ENCODE measurements at regions not wholly inside any gene's neighbourhood (a gene's known extent, or its start where the extent isn't known, plus 50 kb on each side); places are given as distances from the start of the nearest gene placed in this dataset.

DNA sequence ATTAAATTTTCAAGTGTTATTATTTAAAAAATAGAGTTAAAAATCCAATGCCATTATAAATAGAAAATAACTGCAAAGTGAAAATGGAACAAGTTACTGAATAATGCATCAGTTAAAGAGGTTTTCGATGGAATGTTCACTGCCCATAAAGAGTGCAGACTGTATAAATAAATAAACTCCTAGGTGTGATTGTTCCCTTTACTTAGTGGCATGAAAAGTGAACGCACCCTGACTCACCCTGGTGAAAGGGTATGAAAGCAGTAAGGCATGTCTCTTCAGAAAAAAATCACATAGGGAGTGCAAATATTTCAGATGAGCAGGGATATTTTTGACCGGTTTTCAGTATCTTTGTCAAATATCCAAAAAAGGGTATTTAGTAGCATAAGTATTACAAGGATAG lies 387.8 kb downstream of the DCAF12L2 start:
- H3K27ac ChIP-seq = no peak overlapping the region
- no peak for TF ChIP-seq ZFX (IDR thresholded peaks at IDR 0.05)
- TF ChIP-seq, protein P1, sequence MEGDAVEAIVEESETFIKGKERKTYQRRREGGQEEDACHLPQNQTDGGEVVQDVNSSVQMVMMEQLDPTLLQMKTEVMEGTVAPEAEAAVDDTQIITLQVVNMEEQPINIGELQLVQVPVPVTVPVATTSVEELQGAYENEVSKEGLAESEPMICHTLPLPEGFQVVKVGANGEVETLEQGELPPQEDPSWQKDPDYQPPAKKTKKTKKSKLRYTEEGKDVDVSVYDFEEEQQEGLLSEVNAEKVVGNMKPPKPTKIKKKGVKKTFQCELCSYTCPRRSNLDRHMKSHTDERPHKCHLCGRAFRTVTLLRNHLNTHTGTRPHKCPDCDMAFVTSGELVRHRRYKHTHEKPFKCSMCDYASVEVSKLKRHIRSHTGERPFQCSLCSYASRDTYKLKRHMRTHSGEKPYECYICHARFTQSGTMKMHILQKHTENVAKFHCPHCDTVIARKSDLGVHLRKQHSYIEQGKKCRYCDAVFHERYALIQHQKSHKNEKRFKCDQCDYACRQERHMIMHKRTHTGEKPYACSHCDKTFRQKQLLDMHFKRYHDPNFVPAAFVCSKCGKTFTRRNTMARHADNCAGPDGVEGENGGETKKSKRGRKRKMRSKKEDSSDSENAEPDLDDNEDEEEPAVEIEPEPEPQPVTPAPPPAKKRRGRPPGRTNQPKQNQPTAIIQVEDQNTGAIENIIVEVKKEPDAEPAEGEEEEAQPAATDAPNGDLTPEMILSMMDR (conservative IDR thresholded peaks at IDR 0.05) = no peak

DNA sequence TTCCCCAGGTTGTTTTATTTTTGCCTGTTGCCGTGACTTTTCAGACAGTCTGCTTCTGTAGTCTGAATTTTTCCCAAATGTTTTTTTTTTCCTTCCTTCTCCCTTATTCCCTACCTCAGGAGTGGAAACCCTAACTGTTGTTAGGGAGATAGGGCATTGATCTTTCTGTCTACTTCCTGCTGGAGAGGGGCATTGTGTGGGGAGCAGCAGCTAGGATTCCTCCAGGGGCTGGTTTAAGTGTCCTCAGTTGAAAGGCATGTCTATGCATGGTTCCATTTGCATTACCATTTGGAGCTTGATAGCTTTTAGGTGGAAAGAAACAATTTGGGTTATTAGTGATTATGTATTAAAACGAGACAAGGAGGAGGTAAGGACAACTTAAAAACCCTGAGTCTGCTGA lies 383.9 kb downstream of the DCAF12L2 start:
- H3K27ac ChIP-seq = no peak overlapping the region
- TF ChIP-seq, protein P1 (conservative IDR thresholded peaks at IDR 0.05) = no peak

DNA sequence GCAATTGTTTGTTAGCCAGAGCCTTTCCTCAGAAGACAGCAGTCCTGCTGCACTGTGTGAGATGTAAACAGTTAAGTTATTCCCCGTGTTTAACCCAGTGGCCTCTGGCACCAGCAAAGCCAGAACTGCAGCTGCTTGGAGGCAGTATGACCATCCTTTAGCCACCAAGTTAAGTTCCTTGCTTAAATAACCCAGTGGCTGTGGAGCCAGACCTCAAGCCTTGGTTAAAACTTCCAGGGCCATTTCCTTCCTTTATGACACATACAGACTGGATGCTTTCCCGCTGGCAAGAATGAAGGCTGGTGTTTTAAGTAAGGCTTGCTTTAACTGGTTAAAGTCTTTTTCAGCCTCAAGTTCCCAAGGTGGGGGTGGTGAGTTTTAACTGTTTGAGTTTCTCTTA lies 379.8 kb downstream of the DCAF12L2 start:
- TF ChIP-seq ZFX (IDR thresholded peaks at IDR 0.05) = no peak
- TF ChIP-seq, protein P1 (conservative IDR thresholded peaks at IDR 0.05) = no peak
- H3K27ac ChIP-seq = no peak overlapping the region

DNA sequence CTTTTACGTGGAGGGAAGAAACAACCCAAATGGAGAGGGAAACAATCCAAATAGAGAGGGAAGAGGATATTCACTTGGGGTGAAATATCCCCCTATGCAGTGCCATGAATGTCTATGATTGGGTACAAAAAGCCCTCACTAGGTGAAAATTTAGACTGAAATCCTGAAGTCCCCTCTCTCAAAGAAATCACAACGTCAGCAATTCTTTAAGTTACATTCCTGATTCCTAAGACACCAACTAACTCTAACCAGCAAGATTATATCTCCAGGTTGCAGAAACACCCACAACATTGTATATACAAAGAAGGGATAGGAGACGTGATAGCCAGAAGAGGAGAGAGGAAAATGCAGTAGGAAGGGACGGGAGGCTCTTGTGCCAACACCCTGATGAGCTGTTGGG lies 374.3 kb downstream of the DCAF12L2 start:
- TF ChIP-seq, protein P1 (conservative IDR thresholded peaks at IDR 0.05) = no peak
- TF ChIP-seq ZFX (IDR thresholded peaks at IDR 0.05) = no peak

DNA sequence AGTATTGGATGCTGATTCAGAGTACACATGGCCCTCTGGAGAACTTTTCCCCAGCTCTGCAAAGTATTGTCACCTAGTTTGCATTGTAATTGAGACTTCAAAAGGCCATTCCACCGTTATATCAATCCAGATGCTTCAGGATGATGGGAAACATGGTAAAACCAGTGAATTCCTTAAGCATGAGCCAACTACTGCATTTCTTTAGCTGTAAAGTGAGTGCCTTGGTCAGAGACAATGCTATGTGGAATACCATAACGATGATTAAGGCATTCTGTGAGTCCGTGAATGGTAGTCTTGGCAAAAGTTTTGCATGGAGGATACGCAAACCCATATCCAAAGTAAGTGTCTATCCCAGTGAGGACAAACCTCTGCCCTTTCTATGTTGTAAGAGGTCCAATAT lies 355.2 kb downstream of the DCAF12L2 start:
- H3K27ac ChIP-seq = no peak overlapping the region
- no peak for TF ChIP-seq ZFX (IDR thresholded peaks at IDR 0.05)
- TF ChIP-seq, protein P1 (conservative IDR thresholded peaks at IDR 0.05) = no peak

More for the DNA sequence above, 374.3 kb downstream of the DCAF12L2 start:
- H3K27ac ChIP-seq = no peak overlapping the region

DNA sequence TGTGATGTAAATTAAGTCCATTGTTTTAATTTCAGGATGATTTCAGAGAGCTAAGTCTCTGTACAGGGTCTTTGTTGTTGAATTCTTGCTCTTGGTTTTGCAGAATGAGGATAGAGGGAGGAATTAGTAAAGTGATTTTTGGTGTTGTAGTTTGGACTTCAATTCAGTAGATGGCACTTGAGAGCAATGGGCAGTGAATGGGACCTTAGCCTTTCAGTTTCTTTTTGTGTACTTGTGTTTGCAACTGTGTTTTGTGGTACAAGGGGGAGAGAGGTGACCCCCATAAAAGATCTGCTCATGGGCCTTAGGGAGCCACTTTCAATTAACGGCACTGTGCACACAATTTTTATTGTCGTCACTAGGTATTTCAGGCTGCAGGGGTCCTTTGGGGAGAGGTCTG lies 340.0 kb downstream of the DCAF12L2 start:
- H3K27ac ChIP-seq = no peak overlapping the region
- TF ChIP-seq, protein P1 (conservative IDR thresholded peaks at IDR 0.05) = peak; percentile 49
- no peak for TF ChIP-seq ZFX (IDR thresholded peaks at IDR 0.05)

DNA sequence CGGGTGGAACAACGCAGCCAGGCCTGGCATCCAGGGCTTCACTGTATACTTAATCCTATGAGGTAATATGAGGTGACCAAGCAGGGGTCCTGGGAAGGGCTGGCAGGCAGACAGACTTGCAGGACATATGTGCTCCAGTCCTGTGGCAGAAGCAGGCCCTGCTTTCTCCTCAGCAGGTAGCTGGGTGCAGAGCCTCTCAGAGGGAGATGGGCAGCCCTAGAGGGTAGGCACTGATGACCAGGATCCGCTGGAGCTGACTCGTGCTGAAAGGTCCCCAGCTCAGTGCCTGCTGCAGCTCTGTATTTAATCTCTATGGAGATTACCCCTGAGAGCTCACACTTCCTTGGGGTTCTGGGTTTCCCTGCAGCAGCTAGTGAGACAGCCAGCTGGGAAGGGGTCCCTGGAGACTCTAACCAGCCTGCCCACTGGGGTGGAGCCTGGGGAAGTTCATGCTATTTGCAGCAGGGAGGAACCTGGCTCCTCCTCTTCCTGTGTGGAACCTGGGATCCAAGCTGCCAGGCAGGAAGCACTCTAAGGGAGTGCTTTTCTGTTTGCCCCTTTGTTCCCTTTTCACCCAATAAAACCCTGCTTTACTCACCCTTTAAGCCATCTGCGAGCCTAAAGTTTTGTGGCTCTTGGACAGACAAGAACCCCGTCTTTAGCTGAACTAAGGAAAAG lies 339.2 kb downstream of the DCAF12L2 start:
- no peak overlapping the region; the same call in 1 of the 2 replicates for H3K27ac ChIP-seq
- TF ChIP-seq, protein P1 (conservative IDR thresholded peaks at IDR 0.05) = no peak
- TF ChIP-seq ZFX (IDR thresholded peaks at IDR 0.05) = no peak

Measured in C4-2B (cell line).